Neural progenitor cell (in vitro differentiated cells): ENCODE measurements at regions not wholly inside any gene's neighbourhood (a gene's known extent, or its start where the extent isn't known, plus 50 kb on each side); places are given as distances from the start of the nearest gene placed in this dataset.

ENCODE experiments used
- DNase-seq: peaks from one replicate; pipeline ENCODE4 v3.0.0-alpha.2; 2016; ENCODE audit warnings: low spot score
- H2AFZ ChIP-seq: fragments of 200-600 bp; sonication (generic); replicated peaks from 2 replicates; pipeline ENCODE4 v1.6.1; 2016; ENCODE audit warnings: antibody characterized with exemption
- H3F3A ChIP-seq: fragments of 200-600 bp; sonication (generic); 2 replicates; pipeline ENCODE4 v1.6.1; 2016; ENCODE audit warnings: antibody characterized with exemption, low read depth
- H3K27ac ChIP-seq: fragments of 200-600 bp; sonication (generic); 2 replicates; pipeline ENCODE4 v1.5.1; 2016; ENCODE audit warnings: mild to moderate bottlenecking
- H3K27me3 ChIP-seq: fragments of 200-600 bp; sonication (generic); 2 replicates; pipeline ENCODE4 v1.6.1; 2016; ENCODE audit warnings: mild to moderate bottlenecking, moderate library complexity
- H3K36me3 ChIP-seq: fragments of 200-600 bp; sonication (generic); 2 replicates; pipeline ENCODE4 v1.5.1; 2016
- H3K4me1 ChIP-seq: fragments of 200-600 bp; sonication (generic); 2 replicates; pipeline ENCODE4 v1.6.1; 2016; ENCODE audit warnings: mixed run types
- H3K4me2 ChIP-seq: fragments of 200-600 bp; sonication (generic); 2 replicates; pipeline ENCODE4 v1.6.1; 2016
- H3K4me3 ChIP-seq: fragments of 200-600 bp; sonication (generic); 2 replicates; pipeline ENCODE4 v1.5.1; 2016
- H3K79me2 ChIP-seq: fragments of 200-600 bp; sonication (generic); 2 replicates; pipeline ENCODE4 v1.6.1; 2016; ENCODE audit warnings: low read depth
- H3K9ac ChIP-seq: fragments of 200-600 bp; sonication (generic); 2 replicates; pipeline ENCODE4 v1.6.1; 2016
- H3K9me3 ChIP-seq: fragments of 200-600 bp; sonication (generic); 2 replicates; pipeline ENCODE4 v1.5.1; 2016; ENCODE audit warnings: low read depth
- H4K20me1 ChIP-seq: fragments of 200-600 bp; sonication (generic); 2 replicates; pipeline ENCODE4 v1.6.1; 2016; ENCODE audit warnings: low read depth
- H3K27ac Mint-ChIP-seq: 3 replicates; pipeline ENCODE4 v1.8.0; 2021; ENCODE audit warnings: mixed read lengths
- H3K27me3 Mint-ChIP-seq: 2 replicates; pipeline ENCODE4 v1.8.0; 2022; ENCODE audit warnings: low read depth, mild to moderate bottlenecking, inconsistent platforms, moderate library complexity, mixed read lengths; ENCODE audit not compliant: insufficient read depth
- H3K36me3 Mint-ChIP-seq: 3 replicates; pipeline ENCODE4 v1.8.0; 2021; ENCODE audit warnings: mixed read lengths
- H3K4me1 Mint-ChIP-seq: 3 replicates; pipeline ENCODE4 v1.8.0; 2021; ENCODE audit warnings: mixed read lengths
- H3K4me3 Mint-ChIP-seq: 3 replicates; pipeline ENCODE4 v1.8.0; 2021; ENCODE audit warnings: mild to moderate bottlenecking, moderate library complexity, mixed read lengths
- H3K9me3 Mint-ChIP-seq: 3 replicates; pipeline ENCODE4 v1.8.0; 2020; ENCODE audit warnings: mixed read lengths
- EZH2 ChIP-seq: fragments of 200-600 bp; sonication (generic); IDR thresholded peaks from 2 replicates; pipeline ENCODE4 v1.6.1; 2017; ENCODE audit warnings: antibody characterized with exemption, mild to moderate bottlenecking, moderate library complexity
- EZH2phosphoT487 ChIP-seq: fragments of 200-600 bp; sonication (generic); IDR thresholded peaks from 2 replicates; pipeline ENCODE4 v1.6.1; 2017; ENCODE audit warnings: antibody characterized with exemption
- TF ChIP-seq, protein P1 (sequence below): fragments of 200-600 bp; sonication (generic); IDR thresholded peaks from 2 replicates; pipeline ENCODE4 v1.5.1; 2017; ENCODE audit warnings: antibody characterized with exemption, mild to moderate bottlenecking

- Mint-ChIP-seq H3K36me3 (no peaks in the 10 kb centered on the region), H3K27ac (peak overlapping the region; percentile 42), H3K4me3 (no peak overlapping the region), H3K9me3 (no peaks in the 10 kb centered on the region), H3K4me1 (peaks cover 25% of the 10 kb centered on the region), H3K27me3 (peaks cover 10% of the 10 kb centered on the region)
- Histone ChIP-seq H3K79me2 (no peaks in the 10 kb centered on the region), H3K27me3 (no peaks in the 10 kb centered on the region), H4K20me1 (no peaks in the 10 kb centered on the region), H3K9me3 (no peaks in the 10 kb centered on the region), H3K4me3 (no peak overlapping the region), H3K27ac (no peak overlapping the region), H3F3A (no peaks in the 10 kb centered on the region), H3K4me2 (no peak overlapping the region), H3K4me1 (no peaks in the 10 kb centered on the region), H3K9ac (no peak overlapping the region), H3K36me3 (no peaks in the 10 kb centered on the region), H2AFZ (no peak overlapping the region)
- DNase-seq, result no peak
- TF ChIP-seq EZH2phosphoT487 (no peak), EZH2 (no peak)
- TF ChIP-seq, protein P1, sequence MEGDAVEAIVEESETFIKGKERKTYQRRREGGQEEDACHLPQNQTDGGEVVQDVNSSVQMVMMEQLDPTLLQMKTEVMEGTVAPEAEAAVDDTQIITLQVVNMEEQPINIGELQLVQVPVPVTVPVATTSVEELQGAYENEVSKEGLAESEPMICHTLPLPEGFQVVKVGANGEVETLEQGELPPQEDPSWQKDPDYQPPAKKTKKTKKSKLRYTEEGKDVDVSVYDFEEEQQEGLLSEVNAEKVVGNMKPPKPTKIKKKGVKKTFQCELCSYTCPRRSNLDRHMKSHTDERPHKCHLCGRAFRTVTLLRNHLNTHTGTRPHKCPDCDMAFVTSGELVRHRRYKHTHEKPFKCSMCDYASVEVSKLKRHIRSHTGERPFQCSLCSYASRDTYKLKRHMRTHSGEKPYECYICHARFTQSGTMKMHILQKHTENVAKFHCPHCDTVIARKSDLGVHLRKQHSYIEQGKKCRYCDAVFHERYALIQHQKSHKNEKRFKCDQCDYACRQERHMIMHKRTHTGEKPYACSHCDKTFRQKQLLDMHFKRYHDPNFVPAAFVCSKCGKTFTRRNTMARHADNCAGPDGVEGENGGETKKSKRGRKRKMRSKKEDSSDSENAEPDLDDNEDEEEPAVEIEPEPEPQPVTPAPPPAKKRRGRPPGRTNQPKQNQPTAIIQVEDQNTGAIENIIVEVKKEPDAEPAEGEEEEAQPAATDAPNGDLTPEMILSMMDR, result no peak
Observed at GRCh38 chr2:236916181-236916580, 169.5 kb upstream of the COPS8 start.

GRCh38 chr2:236916651-236917050 lies 169.0 kb upstream of the COPS8 start:
- no peaks in the 10 kb centered on the region for H3K79me2 ChIP-seq
- no peak overlapping the region for H3K9ac ChIP-seq
- Mint-ChIP-seq H3K9me3 (no peaks in the 10 kb centered on the region), H3K4me1 (peaks cover 25% of the 10 kb centered on the region), H3K27me3 (peaks cover 10% of the 10 kb centered on the region), H3K27ac (no peak overlapping the region), H3K36me3 (no peaks in the 10 kb centered on the region), H3K4me3 (no peak overlapping the region)
- no peaks in the 10 kb centered on the region for H3K36me3 ChIP-seq
- H3K27me3 ChIP-seq, result no peaks in the 10 kb centered on the region
- no peaks in the 10 kb centered on the region for H3K9me3 ChIP-seq
- H4K20me1 ChIP-seq, result no peaks in the 10 kb centered on the region
- H2AFZ ChIP-seq, result no peak overlapping the region
- no peaks in the 10 kb centered on the region for H3K4me1 ChIP-seq
- H3K27ac ChIP-seq, result no peak overlapping the region
- no peaks in the 10 kb centered on the region for H3F3A ChIP-seq
- DNase-seq, result no peak
- H3K4me2 ChIP-seq, result no peak overlapping the region
- TF ChIP-seq EZH2, result no peak
- TF ChIP-seq EZH2phosphoT487, result no peak
- TF ChIP-seq, protein P1, result no peak
- H3K4me3 ChIP-seq, result no peak overlapping the region

DNA sequence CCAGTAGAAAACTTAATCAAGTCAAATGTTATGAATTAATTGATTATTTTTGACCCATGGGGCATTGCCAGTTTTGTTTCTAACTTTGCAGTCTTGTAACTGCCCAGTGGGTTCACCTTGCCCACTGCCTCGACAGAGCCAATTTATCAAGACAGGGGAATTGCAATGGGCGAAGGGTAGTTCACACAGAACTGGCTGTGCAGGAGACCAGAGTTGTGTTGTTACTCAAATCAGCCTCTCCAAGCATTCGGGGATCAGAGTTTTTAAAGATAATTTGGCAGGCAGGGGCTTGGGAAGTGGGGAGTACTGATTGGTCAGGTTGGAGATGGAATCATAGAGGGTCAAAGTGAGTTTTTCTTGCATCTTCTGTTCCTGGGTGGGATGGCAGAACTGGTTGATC lies 168.5 kb upstream of the COPS8 start:
- Histone ChIP-seq H3K79me2 (no peaks in the 10 kb centered on the region), H3K4me3 (no peak overlapping the region), H3K4me2 (no peak overlapping the region), H2AFZ (no peak overlapping the region), H3K9ac (no peak overlapping the region), H3K36me3 (no peaks in the 10 kb centered on the region), H4K20me1 (no peaks in the 10 kb centered on the region), H3K9me3 (no peaks in the 10 kb centered on the region), H3K27me3 (no peaks in the 10 kb centered on the region), H3K4me1 (no peaks in the 10 kb centered on the region), H3K27ac (no peak overlapping the region), H3F3A (no peaks in the 10 kb centered on the region)
- no peak for DNase-seq
- H3K27ac Mint-ChIP-seq, result no peak overlapping the region
- H3K4me3 Mint-ChIP-seq, result no peak overlapping the region
- TF ChIP-seq EZH2 (no peak), EZH2phosphoT487 (no peak)
- TF ChIP-seq, protein P1, result no peak
- H3K4me1 Mint-ChIP-seq, result peaks cover 22% of the 10 kb centered on the region
- no peaks in the 10 kb centered on the region for H3K9me3 Mint-ChIP-seq
- no peaks in the 10 kb centered on the region for H3K36me3 Mint-ChIP-seq
- H3K27me3 Mint-ChIP-seq, result peaks cover 10% of the 10 kb centered on the region

- H3K9ac ChIP-seq, result no peak overlapping the region
- H3K4me1 ChIP-seq, result no peaks in the 10 kb centered on the region
- Mint-ChIP-seq H3K9me3 (no peaks in the 10 kb centered on the region), H3K27me3 (peaks cover 3% of the 10 kb centered on the region), H3K4me1 (peaks cover 16% of the 10 kb centered on the region), H3K36me3 (no peaks in the 10 kb centered on the region), H3K4me3 (no peak overlapping the region), H3K27ac (no peak overlapping the region)
- H3K27me3 ChIP-seq, result no peaks in the 10 kb centered on the region
- no peaks in the 10 kb centered on the region for H3F3A ChIP-seq
- H3K9me3 ChIP-seq, result no peaks in the 10 kb centered on the region
- H3K27ac ChIP-seq, result no peak overlapping the region
- no peak for DNase-seq
- no peaks in the 10 kb centered on the region for H4K20me1 ChIP-seq
- no peak overlapping the region for H3K4me2 ChIP-seq
- H3K79me2 ChIP-seq, result no peaks in the 10 kb centered on the region
- TF ChIP-seq EZH2 (no peak), EZH2phosphoT487 (no peak)
- no peaks in the 10 kb centered on the region for H3K36me3 ChIP-seq
- H2AFZ ChIP-seq, result no peak overlapping the region
- no peak overlapping the region for H3K4me3 ChIP-seq
Observed at GRCh38 chr2:236918545-236918944, 167.1 kb upstream of the COPS8 start.
